Jurkat, Clone E6-1 (cell line): ENCODE measurements at regions not wholly inside any gene's neighbourhood (a gene's known extent, or its start where the extent isn't known, plus 50 kb on each side); places are given as distances from the start of the nearest gene placed in this dataset.
"Not testable (repeated sequence)": the region's sequence is repeated elsewhere in the genome, so short reads cannot be mapped to it uniquely, and the experiment has no call there.

ENCODE experiments used
- DNase-seq: peaks from one replicate; pipeline ENCODE4 v3.0.0-alpha.2; 2011; ENCODE audit warnings: low read depth, low spot score
- H3K4me3 ChIP-seq: 2 replicates; pipeline ENCODE4 v1.5.1; 2011; ENCODE audit warnings: mild to moderate bottlenecking, low read length, control low read depth, moderate library complexity

- no peak for DNase-seq
- H3K4me3 ChIP-seq: no peak overlapping the region
Observed at GRCh38 chr20:53738945-53739798, 145.5 kb upstream of the ZNF217 start.

- H3K4me3 ChIP-seq: no peak overlapping the region
Observed at GRCh38 chr20:53738039-53738944, 144.7 kb upstream of the ZNF217 start.

GRCh38 chr20:53737396-53738038 lies 143.9 kb upstream of the ZNF217 start:
- no peak for DNase-seq
- H3K4me3 ChIP-seq: no peak overlapping the region

More at GRCh38 chr20:53738039-53738944, 144.7 kb upstream of the ZNF217 start:
- no peak for DNase-seq

GRCh38 chr20:53736757-53737395 lies 143.2 kb upstream of the ZNF217 start:
- DNase-seq: no peak
- H3K4me3 ChIP-seq: no peak overlapping the region

GRCh38 chr20:53736122-53736756 lies 142.6 kb upstream of the ZNF217 start:
- no peak for DNase-seq
- H3K4me3 ChIP-seq: no peak overlapping the region

- H3K4me3 ChIP-seq: no peak overlapping the region
Observed at GRCh38 chr20:53735536-53736050, 142.0 kb upstream of the ZNF217 start.

GRCh38 chr20:53734006-53734688 lies 140.5 kb upstream of the ZNF217 start:
- H3K4me3 ChIP-seq: no peak overlapping the region
- DNase-seq: no peak

More at GRCh38 chr20:53735536-53736050, 142.0 kb upstream of the ZNF217 start:
- DNase-seq: no peak

GRCh38 chr20:53731595-53731994 lies 138.0 kb upstream of the ZNF217 start:
- no peak for DNase-seq
- no peak overlapping the region for H3K4me3 ChIP-seq

GRCh38 chr20:53728359-53728758 lies 134.7 kb upstream of the ZNF217 start:
- no peak overlapping the region for H3K4me3 ChIP-seq
- DNase-seq: no peak

- not testable (repeated sequence) for H3K4me3 ChIP-seq, DNase-seq
Observed at GRCh38 chr20:53727239-53727638, 133.6 kb upstream of the ZNF217 start.

- no peak for DNase-seq
- H3K4me3 ChIP-seq: no peak overlapping the region
Observed at GRCh38 chr20:53725575-53725970, 131.9 kb upstream of the ZNF217 start.

- no peak for DNase-seq
- H3K4me3 ChIP-seq: no peak overlapping the region
Observed at GRCh38 chr20:53723621-53724020, 130.0 kb upstream of the ZNF217 start.

GRCh38 chr20:53723045-53723444 lies 129.4 kb upstream of the ZNF217 start:
- no peak for DNase-seq
- H3K4me3 ChIP-seq: no peak overlapping the region

GRCh38 chr20:53722515-53723036 lies 128.9 kb upstream of the ZNF217 start:
- H3K4me3 ChIP-seq: no peak overlapping the region
- DNase-seq: no peak

- not testable (repeated sequence) for H3K4me3 ChIP-seq, DNase-seq
Observed at GRCh38 chr20:53721445-53721963, 127.9 kb upstream of the ZNF217 start.

- not testable (repeated sequence) for H3K4me3 ChIP-seq, DNase-seq
Observed at GRCh38 chr20:53719171-53719803, 125.6 kb upstream of the ZNF217 start.
